GM18861 (cell line): ENCODE measurements at regions not wholly inside any gene's neighbourhood (a gene's known extent, or its start where the extent isn't known, plus 50 kb on each side); places are given as distances from the start of the nearest gene placed in this dataset.

Source experiments
- ATAC-seq: cut with Tn5 transposase; IDR thresholded peaks from one replicate; pipeline ENCODE4 v1.9.1; 2021; ENCODE audit not compliant: unreplicated experiment

GRCh38 chr1:188240772-188241406 is 1412.1 kb downstream of the PLA2G4A start:
- no peak for ATAC-seq

GRCh38 chr1:188241629-188242028 is 1412.9 kb downstream of the PLA2G4A start:
- ATAC-seq = no peak

- no peak for ATAC-seq
Observed at GRCh38 chr1:188243456-188243855, 1414.7 kb downstream of the PLA2G4A start.

GRCh38 chr1:188244681-188245080 is 1415.9 kb downstream of the PLA2G4A start:
- no peak for ATAC-seq

GRCh38 chr1:188247255-188247654 is 1418.5 kb downstream of the PLA2G4A start:
- ATAC-seq = no peak

GRCh38 chr1:188249811-188250210 is 1421.1 kb downstream of the PLA2G4A start:
- no peak for ATAC-seq

- ATAC-seq = no peak
Observed at GRCh38 chr1:188251036-188251435, 1422.3 kb downstream of the PLA2G4A start.

- ATAC-seq = no peak
Observed at GRCh38 chr1:188261849-188262248, 1433.1 kb downstream of the PLA2G4A start.

- ATAC-seq = no peak
Observed at GRCh38 chr1:188269956-188270355, 1441.2 kb downstream of the PLA2G4A start.

GRCh38 chr1:188270497-188270896 is 1441.7 kb downstream of the PLA2G4A start:
- ATAC-seq = no peak

- ATAC-seq = no peak
Observed at GRCh38 chr1:188277771-188278170, 1449.0 kb downstream of the PLA2G4A start.

GRCh38 chr1:188281921-188282320 is 1453.2 kb downstream of the PLA2G4A start:
- ATAC-seq = no peak

- no peak for ATAC-seq
Observed at GRCh38 chr1:188295157-188295556, 1466.4 kb downstream of the PLA2G4A start.

GRCh38 chr1:188302746-188303145 is 1474.0 kb downstream of the PLA2G4A start:
- no peak for ATAC-seq

- ATAC-seq = no peak
Observed at GRCh38 chr1:188314557-188315137, 1485.9 kb downstream of the PLA2G4A start.

- no peak for ATAC-seq
Observed at GRCh38 chr1:188317894-188318293, 1489.1 kb downstream of the PLA2G4A start.

GRCh38 chr1:188325211-188325610 is 1496.5 kb downstream of the PLA2G4A start:
- no peak for ATAC-seq

- no peak for ATAC-seq
Observed at GRCh38 chr1:188343914-188344313, 1515.2 kb downstream of the PLA2G4A start.

- ATAC-seq = no peak
Observed at GRCh38 chr1:188350104-188350503, 1521.4 kb downstream of the PLA2G4A start.

- no peak for ATAC-seq
Observed at GRCh38 chr1:188355082-188355481, 1526.3 kb downstream of the PLA2G4A start.

GRCh38 chr1:188355847-188356246 is 1527.1 kb downstream of the PLA2G4A start:
- no peak for ATAC-seq

- ATAC-seq = no peak
Observed at GRCh38 chr1:188359315-188359714, 1530.6 kb downstream of the PLA2G4A start.

- no peak for ATAC-seq
Observed at GRCh38 chr1:188363943-188364342, 1535.2 kb downstream of the PLA2G4A start.
